ENCODE measurements at regions not wholly inside any gene's neighbourhood (a gene's known extent, or its start where the extent isn't known, plus 50 kb on each side); places are given as distances from the start of the nearest gene placed in this dataset.

GRCh38 chr6:145319605-145320004 lies 415.7 kb downstream of the EPM2A start:
- DNase-seq (ENCODE audit: low spot score), result no peak

GRCh38 chr6:145323646-145324045 lies 411.7 kb downstream of the EPM2A start:
- no peak for DNase-seq (ENCODE audit: low spot score)

- no peak for DNase-seq (ENCODE audit: low spot score)
Measured at GRCh38 chr6:145327586-145327985, 407.7 kb downstream of the EPM2A start.

DNA sequence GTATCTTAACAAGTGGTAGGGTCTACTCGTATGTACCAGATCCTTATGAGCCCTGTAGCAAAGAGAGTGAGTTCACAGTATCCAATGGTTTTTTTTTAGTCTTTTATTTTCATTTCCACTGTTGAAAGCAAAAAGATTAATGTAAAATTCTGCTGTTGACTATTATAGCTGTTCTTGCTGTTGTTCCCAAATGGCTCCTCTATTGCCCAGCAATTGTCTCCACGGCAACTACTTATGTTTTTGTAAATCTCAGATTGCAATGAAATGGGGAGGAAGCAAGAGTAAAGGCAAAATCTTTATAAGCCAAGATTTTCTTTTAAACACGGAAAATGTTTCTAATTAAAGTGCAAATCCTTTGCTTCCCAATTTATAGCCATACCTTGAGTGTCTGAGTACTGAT lies 406.1 kb downstream of the EPM2A start:
- no peak for DNase-seq (ENCODE audit: low spot score)

DNA sequence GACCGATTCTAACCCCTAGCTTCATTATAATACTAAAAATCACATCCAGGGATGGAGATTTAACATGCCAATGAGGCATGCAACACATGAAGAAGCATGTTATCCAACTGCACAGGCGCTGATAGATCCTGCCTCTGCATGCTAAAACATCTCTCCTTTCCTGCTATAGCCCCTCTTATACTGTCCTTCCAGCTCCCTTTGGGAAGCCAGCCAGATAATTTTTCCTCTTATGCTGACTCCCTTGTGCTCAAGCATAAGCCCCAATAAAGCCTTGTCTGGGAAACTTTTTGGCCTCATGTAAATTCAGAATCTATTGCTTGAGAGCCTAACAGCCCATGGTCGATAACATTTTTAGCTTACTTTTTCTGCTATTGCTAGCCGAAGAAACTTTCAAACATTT lies 404.3 kb downstream of the EPM2A start:
- DNase-seq (ENCODE audit: low spot score), result no peak

GRCh38 chr6:145332011-145332410 lies 403.3 kb downstream of the EPM2A start:
- DNase-seq (ENCODE audit: low spot score), result peak; percentile 8

DNA sequence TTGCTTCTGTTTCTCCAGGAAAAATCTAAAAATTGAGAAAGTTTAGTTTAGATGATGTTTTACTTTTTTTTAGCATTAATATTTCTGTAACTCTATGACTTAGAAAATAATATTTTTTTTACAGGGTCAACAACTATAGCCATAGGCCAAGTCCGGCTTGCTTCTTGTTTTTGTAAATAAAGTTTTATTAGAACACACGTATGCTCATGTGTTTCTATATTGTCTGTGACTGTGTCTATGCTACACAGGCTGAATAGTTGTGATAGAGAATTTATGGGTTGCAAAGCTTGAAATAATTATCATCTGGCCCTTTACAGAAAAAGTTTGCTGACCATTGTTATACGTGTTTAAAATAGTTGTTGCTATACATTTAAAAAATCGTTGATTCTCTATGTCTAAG lies 399.2 kb downstream of the EPM2A start:
- DNase-seq (ENCODE audit: low spot score), result no peak

DNA sequence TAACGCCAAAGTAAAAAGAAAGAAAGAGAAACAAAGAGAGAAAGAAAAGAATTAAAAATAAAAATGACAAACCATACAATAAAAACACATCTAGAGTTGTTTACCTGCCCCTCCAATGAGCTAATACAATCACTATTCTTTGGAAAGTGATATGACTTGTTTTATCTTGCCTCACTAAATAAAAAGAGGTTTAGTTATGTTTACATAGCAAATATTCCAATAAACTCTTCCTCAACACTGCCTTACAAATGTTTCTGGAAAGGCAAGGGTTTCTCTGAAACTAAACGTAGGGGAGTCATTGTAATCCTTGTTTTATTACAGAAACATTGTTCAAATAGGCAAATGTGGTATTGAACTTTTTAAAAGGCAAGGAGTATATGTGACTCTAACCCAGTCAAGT lies 396.2 kb downstream of the EPM2A start:
- DNase-seq (ENCODE audit: low spot score), result no peak

DNA sequence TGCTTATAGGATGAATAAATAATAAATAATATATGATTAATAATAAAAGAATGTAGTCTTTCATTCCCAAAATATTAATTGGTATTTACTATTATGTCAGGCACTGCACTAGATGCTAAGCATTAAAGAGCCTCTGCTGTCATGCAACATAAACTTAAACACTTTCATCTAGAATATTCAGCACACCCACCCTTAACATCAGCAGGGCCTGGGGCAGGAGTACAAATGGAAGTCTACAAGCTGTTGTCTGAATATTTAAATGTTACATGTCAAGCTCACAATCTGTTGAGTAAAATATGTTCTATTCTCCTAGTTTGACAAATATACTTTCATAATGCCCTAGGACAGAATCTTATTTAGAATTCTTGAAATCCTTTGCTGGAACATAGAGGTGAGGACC lies 395.1 kb downstream of the EPM2A start:
- no peak for DNase-seq (ENCODE audit: low spot score)

DNA sequence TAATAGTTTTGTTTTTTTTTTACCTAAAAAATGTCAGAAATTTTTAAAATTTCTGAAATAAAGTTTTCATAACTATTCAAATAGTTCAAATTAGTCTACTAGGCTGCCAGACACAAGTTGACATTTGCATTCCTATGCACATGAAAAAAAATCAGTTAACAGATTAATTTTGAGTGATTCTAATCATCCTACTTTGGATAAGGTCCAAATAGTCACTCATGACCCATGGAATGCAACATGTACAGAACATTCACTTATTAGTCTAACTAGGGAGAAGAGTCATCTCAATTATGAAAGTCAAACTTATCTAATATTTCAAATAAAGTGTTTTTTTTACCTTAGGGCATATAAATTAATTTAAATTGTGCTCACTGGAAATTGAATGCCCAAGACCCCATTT lies 390.2 kb downstream of the EPM2A start:
- peak; percentile 4 for DNase-seq (ENCODE audit: low spot score)

- DNase-seq (ENCODE audit: low spot score), result no peak
Measured at GRCh38 chr6:145347216-145347615, 388.1 kb downstream of the EPM2A start.

DNA sequence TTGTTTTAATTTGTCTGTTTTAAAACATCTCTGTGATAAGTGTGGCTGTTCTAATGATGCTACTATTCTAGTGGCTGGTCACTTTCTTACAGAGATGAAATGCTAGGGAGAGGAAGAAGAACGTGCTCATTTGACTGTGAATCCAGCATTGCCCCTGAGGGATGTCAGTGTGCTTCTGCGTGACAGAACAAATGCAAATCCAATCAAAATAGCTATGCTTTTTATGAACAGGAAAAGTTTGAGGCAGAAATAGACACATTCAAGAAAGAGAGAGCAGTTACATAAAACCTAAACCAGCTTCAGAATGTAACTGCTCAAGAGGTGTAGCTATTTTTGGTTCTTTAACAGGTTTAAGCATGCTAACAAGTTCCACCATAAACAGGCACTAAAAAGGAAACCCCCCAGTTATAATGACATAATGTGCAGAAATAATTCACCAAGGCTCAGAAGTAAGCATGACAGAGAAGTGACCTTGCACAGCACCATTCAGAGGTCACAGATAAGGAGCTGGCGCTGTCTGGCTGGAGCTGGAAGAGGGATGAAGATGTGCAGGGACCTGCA lies 385.3 kb downstream of the EPM2A start:
- no peak for DNase-seq (ENCODE audit: low spot score)

DNA sequence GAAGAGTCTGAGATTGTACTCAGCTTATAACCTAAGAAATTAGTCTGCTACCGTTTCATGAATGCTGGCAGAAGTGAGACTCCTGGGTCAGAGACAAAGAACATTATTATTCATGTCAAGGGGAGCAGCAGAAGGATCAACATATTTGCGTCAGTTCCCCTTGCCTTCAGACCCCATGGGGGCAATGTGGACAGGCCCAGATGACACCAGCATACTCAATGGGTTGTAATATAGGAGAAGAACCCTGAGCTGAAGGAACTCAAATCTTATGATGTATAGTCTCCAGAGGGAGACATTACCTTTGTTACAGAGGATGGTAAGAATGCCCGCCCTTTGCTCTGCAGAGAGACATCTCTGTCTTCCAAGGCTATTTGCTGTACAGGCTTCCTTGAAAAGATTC lies 384.4 kb downstream of the EPM2A start:
- DNase-seq (ENCODE audit: low spot score), result no peak

- DNase-seq (ENCODE audit: low spot score), result no peak
Measured at GRCh38 chr6:145352382-145353080, 382.8 kb downstream of the EPM2A start.

GRCh38 chr6:145360865-145361264 lies 374.5 kb downstream of the EPM2A start:
- no peak for DNase-seq (ENCODE audit: low spot score)

DNA sequence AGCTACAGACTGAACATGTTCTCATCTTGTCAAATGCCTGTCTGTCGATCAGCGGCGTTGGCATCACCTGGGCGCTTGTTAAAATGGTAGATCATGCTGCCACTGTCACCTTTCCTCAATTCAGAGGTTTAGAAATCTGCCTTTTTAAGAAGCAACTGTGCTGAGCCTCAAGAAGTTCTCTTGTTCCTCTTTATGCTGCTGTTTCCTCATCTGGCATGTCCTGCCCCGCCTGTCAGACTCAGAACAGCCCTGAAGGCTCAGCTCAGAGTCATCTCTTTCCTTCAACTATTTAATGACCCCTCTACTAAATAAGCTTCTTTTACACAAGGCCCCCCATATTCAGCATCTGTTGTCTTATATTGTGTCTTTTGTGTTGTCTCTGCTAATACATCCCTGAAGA lies 368.2 kb downstream of the EPM2A start:
- DNase-seq (ENCODE audit: low spot score), result no peak

- DNase-seq (ENCODE audit: low spot score), result no peak
Measured at GRCh38 chr6:145368075-145368474, 367.2 kb downstream of the EPM2A start.

DNA sequence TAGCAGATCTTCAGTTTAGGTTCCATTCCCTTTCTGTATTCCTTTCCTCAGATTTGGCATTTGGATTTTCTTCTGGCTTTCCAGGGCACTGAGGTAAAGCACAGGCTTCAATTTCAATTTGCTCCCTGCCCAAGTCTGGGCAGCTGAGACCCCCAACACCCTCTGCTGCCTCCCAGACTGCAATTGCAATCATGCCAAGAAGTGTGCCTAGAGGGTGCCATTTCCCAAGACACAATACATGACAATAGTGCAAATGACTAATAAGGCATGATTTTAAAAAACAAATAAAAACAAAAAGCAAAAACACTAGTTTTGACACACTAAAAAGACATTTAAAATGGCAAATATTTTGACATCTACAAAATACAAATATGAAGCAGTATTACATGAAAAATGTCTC lies 364.8 kb downstream of the EPM2A start:
- DNase-seq (ENCODE audit: low spot score), result no peak

DNA sequence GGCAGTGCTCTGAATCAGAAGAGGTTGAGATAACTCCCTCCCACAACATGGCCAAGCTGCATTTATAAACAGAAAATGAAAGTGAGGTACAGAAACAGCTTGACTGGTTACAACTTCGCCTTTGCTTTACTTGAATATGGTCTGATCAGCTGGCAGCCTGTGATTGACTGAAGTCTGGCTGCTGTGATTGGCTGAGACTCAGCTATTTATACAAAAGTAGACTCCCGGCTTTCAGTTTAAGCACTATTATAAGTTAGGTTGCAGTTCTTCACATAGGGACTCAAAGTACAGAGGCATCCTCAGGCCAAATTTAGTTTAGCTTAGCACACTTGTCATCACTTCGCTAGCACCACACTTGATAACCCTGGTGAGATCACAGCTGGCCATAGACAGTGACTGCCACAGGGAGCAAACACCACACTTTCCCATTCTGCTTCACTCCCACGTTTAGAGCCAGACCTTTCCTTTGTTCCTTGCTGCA lies 362.6 kb downstream of the EPM2A start:
- DNase-seq (ENCODE audit: low spot score), result no peak

GRCh38 chr6:145373826-145374225 lies 361.5 kb downstream of the EPM2A start:
- DNase-seq (ENCODE audit: low spot score), result no peak

DNA sequence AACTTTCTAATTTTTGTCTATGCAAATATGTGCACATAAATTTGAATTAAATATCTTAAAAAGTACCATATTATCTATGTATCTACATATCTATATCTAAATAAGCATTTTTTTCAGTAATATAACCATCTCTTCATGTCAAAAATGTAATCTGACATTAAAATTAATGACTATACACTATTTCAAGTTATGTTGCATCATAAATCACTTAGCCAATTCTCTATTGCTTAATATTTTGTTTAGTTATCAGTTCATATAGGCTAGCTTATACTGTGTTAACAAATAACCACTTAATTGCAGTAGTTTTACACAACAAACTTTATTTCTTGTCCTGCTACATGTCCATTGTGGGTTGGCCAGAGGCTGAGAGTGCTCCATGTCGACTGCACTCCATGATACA lies 360.8 kb downstream of the EPM2A start:
- no peak for DNase-seq (ENCODE audit: low spot score)

GRCh38 chr6:145375502-145375901 lies 359.8 kb downstream of the EPM2A start:
- DNase-seq (ENCODE audit: low spot score), result no peak

DNA sequence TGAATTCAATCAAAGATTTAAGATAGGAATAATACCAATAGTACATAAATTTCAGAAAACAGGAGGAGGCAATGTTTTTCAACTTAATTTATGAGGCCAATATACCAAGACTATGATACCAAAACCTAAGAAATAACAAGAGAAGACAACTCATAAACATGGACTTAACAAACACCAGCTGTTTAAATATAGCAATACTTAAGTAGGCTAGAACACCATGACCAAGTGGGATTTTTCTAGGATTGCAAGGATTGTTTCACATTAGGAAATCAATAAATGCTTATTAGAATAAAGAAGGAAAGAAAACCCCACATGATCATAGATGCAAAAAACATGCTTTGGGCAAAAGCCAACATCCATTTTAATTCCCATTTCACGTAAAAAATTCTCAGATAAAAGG lies 355.1 kb downstream of the EPM2A start:
- no peak for DNase-seq (ENCODE audit: low spot score)

DNA sequence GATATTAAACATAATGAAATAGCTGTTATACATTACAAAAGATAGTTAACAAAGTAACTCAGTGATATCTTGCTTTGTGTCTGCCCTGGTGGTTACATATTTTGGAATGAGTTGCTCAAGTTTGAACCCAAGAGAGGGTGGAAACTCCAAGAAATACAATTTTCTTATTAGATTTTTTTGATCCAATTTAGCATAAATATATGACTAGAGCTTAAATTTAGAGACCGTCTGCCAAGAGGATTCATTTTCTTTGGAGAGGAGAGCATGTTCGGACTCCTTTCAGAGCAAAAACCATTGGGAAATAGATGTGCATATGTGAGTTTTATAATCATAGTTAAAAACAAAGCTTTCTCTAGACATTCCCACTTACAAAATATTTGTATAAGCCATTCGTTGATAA lies 353.4 kb downstream of the EPM2A start:
- DNase-seq (ENCODE audit: low spot score), result no peak

Measured in COLO829 (cell line).